ENCODE measurements at regions not wholly inside any gene's neighbourhood (a gene's known extent, or its start where the extent isn't known, plus 50 kb on each side); places are given as distances from the start of the nearest gene placed in this dataset.

- DNase-seq: no peak
These were observed 365.1 kb upstream of the SEMA6D start for GRCh38 chr15:47352217-47352616.

GRCh38 chr15:47355759-47356158 is 361.5 kb upstream of the SEMA6D start:
- no peak for DNase-seq

GRCh38 chr15:47356297-47356696 is 361.0 kb upstream of the SEMA6D start:
- no peak for DNase-seq

GRCh38 chr15:47358876-47359275 is 358.4 kb upstream of the SEMA6D start:
- DNase-seq: no peak

GRCh38 chr15:47360305-47360704 is 357.0 kb upstream of the SEMA6D start:
- no peak for DNase-seq

- DNase-seq: no peak
These were observed 355.0 kb upstream of the SEMA6D start for GRCh38 chr15:47362118-47362905.

GRCh38 chr15:47363653-47364052 is 353.7 kb upstream of the SEMA6D start:
- DNase-seq: no peak

- DNase-seq: no peak
These were observed 352.8 kb upstream of the SEMA6D start for GRCh38 chr15:47364230-47365141.

- DNase-seq: no peak
These were observed 350.4 kb upstream of the SEMA6D start for GRCh38 chr15:47366884-47367283.

- DNase-seq: no peak
These were observed 349.4 kb upstream of the SEMA6D start for GRCh38 chr15:47367726-47368390.

- DNase-seq: no peak
These were observed 345.4 kb upstream of the SEMA6D start for GRCh38 chr15:47371939-47372338.

- no peak for DNase-seq
These were observed 343.1 kb upstream of the SEMA6D start for GRCh38 chr15:47374222-47374621.

- no peak for DNase-seq
These were observed 341.1 kb upstream of the SEMA6D start for GRCh38 chr15:47376190-47376589.

GRCh38 chr15:47377465-47377864 is 339.8 kb upstream of the SEMA6D start:
- DNase-seq: no peak

GRCh38 chr15:47378527-47378926 is 338.8 kb upstream of the SEMA6D start:
- DNase-seq: no peak

- DNase-seq: no peak
These were observed 334.2 kb upstream of the SEMA6D start for GRCh38 chr15:47383102-47383501.

GRCh38 chr15:47383801-47384200 is 333.5 kb upstream of the SEMA6D start:
- DNase-seq: no peak

- no peak for DNase-seq
These were observed 333.0 kb upstream of the SEMA6D start for GRCh38 chr15:47384341-47384740.

- no peak for DNase-seq
These were observed 332.5 kb upstream of the SEMA6D start for GRCh38 chr15:47384776-47385175.

- DNase-seq: no peak
These were observed 330.8 kb upstream of the SEMA6D start for GRCh38 chr15:47386459-47386858.

- DNase-seq: no peak
These were observed 329.0 kb upstream of the SEMA6D start for GRCh38 chr15:47388299-47388698.

- no peak for DNase-seq
These were observed 327.0 kb upstream of the SEMA6D start for GRCh38 chr15:47390208-47390765.

GRCh38 chr15:47394286-47394809 is 323.0 kb upstream of the SEMA6D start:
- no peak for DNase-seq
